Naive thymus-derived CD4-positive, alpha-beta T cell (primary cell): ENCODE measurements at regions not wholly inside any gene's neighbourhood (a gene's known extent, or its start where the extent isn't known, plus 50 kb on each side); places are given as distances from the start of the nearest gene placed in this dataset.
"Not testable (repeated sequence)": the region's sequence is repeated elsewhere in the genome, so short reads cannot be mapped to it uniquely, and the experiment has no call there.

Experiments
- ATAC-seq: fragments of 150-1000 bp; cut with Tn5 transposase; 2 replicates; pipeline ENCODE4 v1.10.0; 2021; ENCODE audit warnings: mild to moderate bottlenecking, moderate library complexity
- CTCF ChIA-PET: fragments of 350-600 bp; sonication (Branson Sonifier 250); formaldehyde crosslinking; loops from one replicate; lab custom pipeline; 2021; ENCODE audit warnings: antibody characterized with exemption; lab: Charles Lee
- POLR2A ChIA-PET: fragments of 350-600 bp; sonication (Branson Sonifier 250); formaldehyde crosslinking; loops from one replicate; lab custom pipeline; 2021; ENCODE audit warnings: antibody characterized with exemption, inconsistent platforms; lab: Charles Lee
- DNase-seq, 9 donors: peaks; one replicate each; pipeline versions ENCODE4 v3.0.0 to v3.0.0-alpha.2; 2020 to 2022; ENCODE audit warnings: mixed read lengths in 1 of 9
- H3K27ac ChIP-seq: one replicate; pipeline ENCODE4 v1.7.0; 2013; ENCODE audit warnings: mild to moderate bottlenecking, low read depth, low read length, moderate library complexity
- H3K27me3 ChIP-seq, 2 donors: one replicate each; pipeline ENCODE4 v1.7.0; 2013; ENCODE audit warnings: low read length in 2 of 2, mild to moderate bottlenecking in 2 of 2, moderate library complexity in 2 of 2; ENCODE audit not compliant: control insufficient read depth in 2 of 2, insufficient read depth in 2 of 2
- H3K36me3 ChIP-seq, 3 experiments: 1 replicate in 2 of 3; 2 replicates in 1 of 3; pipeline ENCODE4 v1.7.0; 2013; ENCODE audit warnings: low read length in 3 of 3, mild to moderate bottlenecking in 3 of 3, moderate library complexity in 1 of 3; ENCODE audit not compliant: insufficient read depth in 3 of 3, control insufficient read depth in 2 of 3
- H3K4me1 ChIP-seq, 2 donors: one replicate each; pipeline ENCODE4 v1.7.0; 2013; ENCODE audit warnings: low read length in 2 of 2, mild to moderate bottlenecking in 2 of 2, moderate library complexity in 1 of 2; ENCODE audit not compliant: control insufficient read depth in 2 of 2, insufficient read depth in 2 of 2
- H3K4me3 ChIP-seq: 2 replicates; pipeline ENCODE4 v1.7.0; 2013; ENCODE audit warnings: mild to moderate bottlenecking, low read length
- H3K9me3 ChIP-seq, 3 experiments: 1 replicate in 2 of 3; 2 replicates in 1 of 3; pipeline ENCODE4 v1.7.0; 2013; ENCODE audit warnings: low read length in 3 of 3; ENCODE audit not compliant: control insufficient read depth in 2 of 3
- H3K27ac Mint-ChIP-seq, 9 donors: one replicate each; pipeline ENCODE4 v1.8.0; 2020 to 2022; ENCODE audit warnings: mixed read lengths in 9 of 9, mild to moderate bottlenecking in 8 of 9, moderate library complexity in 5 of 9, inconsistent platforms in 2 of 9
- H3K27me3 Mint-ChIP-seq, 5 donors: one replicate each; pipeline ENCODE4 v1.8.0; 2021 to 2022; ENCODE audit warnings: mixed read lengths in 5 of 5, mild to moderate bottlenecking in 1 of 5
- H3K36me3 Mint-ChIP-seq, 5 donors: one replicate each; pipeline ENCODE4 v1.8.0; 2020 to 2022; ENCODE audit warnings: mixed read lengths in 5 of 5, mild to moderate bottlenecking in 3 of 5, inconsistent platforms in 1 of 5
- H3K4me1 Mint-ChIP-seq, 7 donors: one replicate each; pipeline ENCODE4 v1.8.0; 2020 to 2022; ENCODE audit warnings: mixed read lengths in 7 of 7, mild to moderate bottlenecking in 3 of 7, inconsistent platforms in 1 of 7
- H3K4me3 Mint-ChIP-seq, 10 donors: one replicate each; pipeline ENCODE4 v1.8.0; 2020 to 2022; ENCODE audit warnings: mild to moderate bottlenecking in 10 of 10, mixed read lengths in 10 of 10, moderate library complexity in 6 of 10, inconsistent platforms in 2 of 10
- H3K9me3 Mint-ChIP-seq, 11 donors: one replicate each; pipeline ENCODE4 v1.8.0; 2020 to 2022; ENCODE audit warnings: mixed read lengths in 11 of 11, mild to moderate bottlenecking in 4 of 11, inconsistent platforms in 1 of 11, moderate library complexity in 1 of 11
- intact Hi-C, 2 donors: fragments of 100-400 bp; cut with micrococcal nuclease; formaldehyde crosslinking; loops; one replicate each; pipeline ENCODE4 v1.15.1; 2023

DNA sequence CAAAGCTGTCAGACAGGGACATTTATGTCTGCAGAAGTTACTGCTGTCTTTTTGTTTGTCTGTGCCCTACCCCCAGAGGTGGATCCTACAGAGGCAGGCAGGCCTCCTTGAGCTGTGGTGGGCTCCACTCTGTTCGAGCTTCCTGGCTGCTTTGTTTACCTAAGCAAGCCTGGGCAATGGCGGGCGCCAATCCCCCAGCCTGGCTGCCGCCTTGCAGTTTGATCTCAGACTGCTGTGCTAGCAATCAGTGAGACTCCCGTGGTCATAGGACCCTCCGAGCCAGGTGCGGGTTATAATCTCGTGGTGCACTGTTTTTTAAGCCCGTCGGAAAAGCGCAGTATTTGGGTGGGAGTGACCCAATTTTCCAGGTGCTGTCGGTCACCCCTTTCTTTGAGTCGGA lies 580.9 kb downstream of the FLRT2 start:
- H3K4me3 ChIP-seq, ATAC-seq, H3K9me3 ChIP-seq, H3K27ac Mint-ChIP-seq, DNase-seq, H3K27me3 ChIP-seq, intact Hi-C loops, H3K27me3 Mint-ChIP-seq, H3K36me3 ChIP-seq, CTCF ChIA-PET, POLR2A ChIA-PET, H3K4me1 Mint-ChIP-seq, H3K27ac ChIP-seq, H3K4me3 Mint-ChIP-seq, H3K4me1 ChIP-seq: not testable (repeated sequence)
- H3K36me3 Mint-ChIP-seq: peaks cover 0 to 34% (median 19%) of the 10 kb centered on the region in 5 donors
- H3K9me3 Mint-ChIP-seq: peaks cover 8 to 39% (median 13%) of the 10 kb centered on the region in 11 donors

DNA sequence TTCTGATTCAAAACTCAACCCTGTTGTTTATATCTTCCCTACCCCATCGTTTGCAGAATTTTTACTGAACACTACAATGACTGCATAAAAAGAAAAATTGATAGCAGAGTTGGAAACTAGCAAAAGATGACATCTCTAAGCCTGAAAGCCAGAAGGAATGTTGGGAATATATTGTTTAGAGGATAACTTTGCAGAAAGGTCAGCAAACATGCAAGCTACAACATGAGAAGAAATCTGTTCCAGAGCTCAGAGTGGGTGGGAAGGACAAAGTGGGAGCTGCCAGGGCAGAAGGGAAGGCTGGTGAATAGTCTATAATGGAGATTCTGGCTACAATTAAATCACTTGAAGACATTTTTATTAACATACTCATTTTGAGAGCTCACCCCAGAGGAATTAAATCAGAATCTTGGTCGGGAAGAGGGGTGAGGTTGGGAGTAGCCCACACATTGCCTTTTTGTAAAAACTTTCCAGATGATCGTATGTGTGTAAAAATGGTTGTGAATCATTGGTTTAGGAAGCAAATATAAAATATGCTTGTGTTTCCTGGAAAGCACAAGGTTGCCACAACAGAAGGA lies 574.8 kb downstream of the FLRT2 start:
- Histone ChIP-seq H3K27ac (no peak overlapping the region), H3K36me3 (no peaks in the 10 kb centered on the region), H3K4me3 (no peak overlapping the region), H3K4me1 (no peaks in the 10 kb centered on the region), H3K27me3 (no peaks in the 10 kb centered on the region), H3K9me3 (no peaks in the 10 kb centered on the region)
- DNase-seq (no peak), ATAC-seq (no peak)
- ChIA-PET POLR2A (no interaction called here), CTCF (no interaction called here)
- H3K4me1 Mint-ChIP-seq: peaks cover 0 to 2% (median 0%) of the 10 kb centered on the region in 7 donors
- H3K9me3 Mint-ChIP-seq: peaks cover 3 to 40% (median 20%) of the 10 kb centered on the region in 11 donors
- peaks cover 0 to 30% (median 16%) of the 10 kb centered on the region in 5 donors for H3K36me3 Mint-ChIP-seq
- intact Hi-C loops: no loop called here
- H3K27ac Mint-ChIP-seq: no peak overlapping the region
- H3K4me3 Mint-ChIP-seq: no peak overlapping the region
- no peaks in the 10 kb centered on the region for H3K27me3 Mint-ChIP-seq

DNA sequence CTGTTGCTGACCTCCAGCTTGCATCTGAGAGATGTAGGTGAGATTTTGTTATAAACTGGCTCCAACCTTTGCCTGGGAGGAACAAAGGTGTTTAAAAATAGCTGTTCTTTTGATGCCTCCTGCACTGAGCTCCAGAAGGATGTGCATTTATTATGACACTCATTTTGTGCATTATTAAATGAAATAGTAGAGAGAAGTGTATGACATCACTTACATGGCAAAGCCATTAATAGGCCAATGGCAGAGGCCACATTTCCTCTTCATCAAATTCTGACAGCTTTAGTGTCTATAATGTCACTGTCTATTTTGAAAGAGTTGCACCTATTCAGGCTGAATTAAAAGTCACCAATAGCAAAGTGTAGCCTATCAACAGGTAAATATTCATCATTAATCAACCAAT lies 564.6 kb downstream of the FLRT2 start:
- POLR2A ChIA-PET: no interaction called here
- no peak for ATAC-seq
- no peak overlapping the region for H3K4me3 ChIP-seq
- H3K36me3 ChIP-seq: no peaks in the 10 kb centered on the region
- no peak for DNase-seq
- H3K4me1 ChIP-seq: no peaks in the 10 kb centered on the region
- intact Hi-C loops: no loop called here
- no peak overlapping the region for H3K27ac Mint-ChIP-seq
- peaks cover 2 to 32% (median 23%) of the 10 kb centered on the region in 5 donors for H3K36me3 Mint-ChIP-seq
- peaks cover 3 to 26% (median 9%) of the 10 kb centered on the region in 11 donors for H3K9me3 Mint-ChIP-seq
- no peak overlapping the region for H3K4me3 Mint-ChIP-seq
- no peaks in the 10 kb centered on the region for H3K27me3 Mint-ChIP-seq
- peaks cover 0 to 14% (median 8%) of the 10 kb centered on the region in 7 donors for H3K4me1 Mint-ChIP-seq
- no peaks in the 10 kb centered on the region for H3K9me3 ChIP-seq
- no peaks in the 10 kb centered on the region for H3K27me3 ChIP-seq
- CTCF ChIA-PET: no interaction called here
- no peak overlapping the region for H3K27ac ChIP-seq

DNA sequence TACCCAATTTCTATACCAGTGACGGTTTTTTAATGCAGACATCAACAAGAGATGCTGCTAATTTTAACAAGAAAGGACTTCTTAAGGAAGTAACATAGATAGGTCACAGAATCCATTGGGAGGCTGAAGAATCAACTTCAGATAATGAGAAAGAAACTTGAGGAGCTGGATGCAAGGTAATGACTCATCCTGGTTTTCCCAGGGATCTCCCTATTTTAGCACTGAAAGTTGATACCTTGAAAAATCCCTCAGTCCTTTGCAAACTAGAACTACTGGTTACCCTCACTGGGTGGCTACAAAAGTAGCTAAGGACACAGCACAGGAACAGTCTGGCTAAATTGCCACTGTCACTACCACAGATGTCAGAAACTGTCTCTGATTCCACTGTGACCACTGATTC lies 561.9 kb downstream of the FLRT2 start:
- no peaks in the 10 kb centered on the region for H3K9me3 ChIP-seq

DNA sequence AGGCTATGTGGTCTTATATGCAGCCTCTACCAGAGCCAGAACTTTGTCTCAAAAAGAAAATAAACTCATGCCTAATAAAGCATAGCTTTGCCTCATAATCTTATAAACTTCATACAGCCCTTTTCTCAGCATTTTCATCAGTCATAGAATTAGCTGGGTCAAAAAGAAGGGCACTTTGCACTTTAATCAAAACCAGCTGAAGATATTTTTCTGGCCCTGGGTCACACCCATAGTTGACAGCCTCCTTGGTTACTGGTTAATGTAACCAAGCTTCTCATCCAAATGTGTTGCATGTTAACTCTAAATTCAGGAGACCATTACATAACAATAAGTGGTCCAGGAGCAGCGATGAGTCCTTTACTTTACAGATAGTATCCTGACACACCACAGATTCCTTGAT lies 558.2 kb downstream of the FLRT2 start:
- ATAC-seq: no peak
- intact Hi-C loops: no loop called here
- CTCF ChIA-PET: no interaction called here

More for the DNA sequence above, 561.9 kb downstream of the FLRT2 start:
- Mint-ChIP-seq H3K27ac (no peak overlapping the region), H3K9me3 (peaks cover 3 to 21% (median 5%) of the 10 kb centered on the region in 11 donors), H3K4me3 (no peak overlapping the region), H3K27me3 (no peaks in the 10 kb centered on the region), H3K4me1 (peaks cover 0 to 14% (median 8%) of the 10 kb centered on the region in 7 donors), H3K36me3 (peaks cover 2 to 31% (median 27%) of the 10 kb centered on the region in 5 donors)
- no peaks in the 10 kb centered on the region for H3K36me3 ChIP-seq
- POLR2A ChIA-PET: no interaction called here
- intact Hi-C loops: no loop called here
- no peak for ATAC-seq
- CTCF ChIA-PET: no interaction called here
- H3K27ac ChIP-seq: no peak overlapping the region
- no peak overlapping the region for H3K4me3 ChIP-seq
- H3K27me3 ChIP-seq: no peaks in the 10 kb centered on the region
- H3K4me1 ChIP-seq: no peaks in the 10 kb centered on the region
- no peak for DNase-seq

DNA sequence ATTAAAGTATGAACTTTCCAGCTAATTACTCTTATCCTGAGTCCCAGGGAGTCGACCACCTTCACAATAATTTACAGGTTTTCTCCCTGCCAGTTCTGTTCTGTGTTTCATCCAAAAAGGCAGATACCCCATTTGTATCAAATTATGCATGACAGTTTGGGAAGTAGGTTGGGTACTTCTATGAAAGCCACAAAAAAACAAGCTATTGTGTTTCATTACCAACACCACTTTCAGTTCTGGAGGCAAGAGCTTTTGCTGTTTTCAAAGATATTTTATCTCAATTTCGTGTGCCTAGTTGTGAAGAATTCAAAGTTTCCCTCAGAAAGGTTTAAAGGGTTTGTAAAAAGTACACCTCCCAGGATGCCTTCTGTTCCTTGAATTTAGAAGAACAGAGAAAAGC lies 557.4 kb downstream of the FLRT2 start:
- Histone ChIP-seq H3K27me3 (no peaks in the 10 kb centered on the region), H3K4me1 (no peaks in the 10 kb centered on the region), H3K4me3 (no peak overlapping the region), H3K9me3 (no peaks in the 10 kb centered on the region), H3K36me3 (no peaks in the 10 kb centered on the region), H3K27ac (no peak overlapping the region)
- H3K36me3 Mint-ChIP-seq: peaks cover 0 to 30% (median 16%) of the 10 kb centered on the region in 5 donors
- ATAC-seq (no peak), DNase-seq (no peak)
- ChIA-PET CTCF (no interaction called here), POLR2A (no interaction called here)
- no peak overlapping the region for H3K27ac Mint-ChIP-seq
- H3K4me3 Mint-ChIP-seq: no peak overlapping the region
- intact Hi-C loops: no loop called here
- H3K9me3 Mint-ChIP-seq: peaks cover 0 to 13% (median 3%) of the 10 kb centered on the region in 11 donors
- peaks cover 0 to 2% (median 0%) of the 10 kb centered on the region in 7 donors for H3K4me1 Mint-ChIP-seq
- H3K27me3 Mint-ChIP-seq: no peaks in the 10 kb centered on the region

More for the DNA sequence above, 558.2 kb downstream of the FLRT2 start:
- Histone ChIP-seq H3K4me3 (no peak overlapping the region), H3K4me1 (no peaks in the 10 kb centered on the region), H3K27me3 (no peaks in the 10 kb centered on the region), H3K9me3 (no peaks in the 10 kb centered on the region), H3K27ac (no peak overlapping the region), H3K36me3 (no peaks in the 10 kb centered on the region)
- peaks cover 0 to 5% (median 0%) of the 10 kb centered on the region in 7 donors for H3K4me1 Mint-ChIP-seq
- no peak overlapping the region for H3K4me3 Mint-ChIP-seq
- peaks cover 0 to 16% (median 6%) of the 10 kb centered on the region in 11 donors for H3K9me3 Mint-ChIP-seq
- no peak overlapping the region for H3K27ac Mint-ChIP-seq
- peaks cover 0 to 32% (median 20%) of the 10 kb centered on the region in 5 donors for H3K36me3 Mint-ChIP-seq
- H3K27me3 Mint-ChIP-seq: no peaks in the 10 kb centered on the region
- POLR2A ChIA-PET: no interaction called here
- no peak for DNase-seq

DNA sequence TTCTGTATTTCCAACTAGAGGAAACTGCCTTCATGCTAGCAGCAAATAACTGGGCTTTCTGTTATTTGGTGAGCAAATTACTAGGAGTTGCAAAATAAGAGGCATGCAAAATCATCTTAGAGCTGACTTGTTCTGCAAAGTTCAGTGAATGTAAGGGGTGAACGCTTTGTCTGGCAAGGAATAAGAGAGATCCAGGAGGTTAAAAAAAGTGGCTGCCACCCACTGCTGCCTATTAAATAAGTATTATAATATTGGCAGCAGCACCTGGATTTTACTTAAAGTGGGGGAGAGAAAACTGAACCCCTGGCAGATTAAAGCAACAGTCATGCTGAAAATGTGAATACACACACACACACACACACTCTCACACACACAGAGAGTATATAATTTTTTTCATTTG lies 557.0 kb downstream of the FLRT2 start:
- intact Hi-C loops: no loop called here
- H3K4me3 Mint-ChIP-seq: no peak overlapping the region
- Histone ChIP-seq H3K9me3 (no peaks in the 10 kb centered on the region), H3K27ac (no peak overlapping the region), H3K27me3 (no peaks in the 10 kb centered on the region), H3K4me1 (no peaks in the 10 kb centered on the region), H3K36me3 (no peaks in the 10 kb centered on the region), H3K4me3 (no peak overlapping the region)
- ATAC-seq (no peak), DNase-seq (no peak)
- peaks cover 0 to 13% (median 4%) of the 10 kb centered on the region in 11 donors for H3K9me3 Mint-ChIP-seq
- H3K27me3 Mint-ChIP-seq: no peaks in the 10 kb centered on the region
- H3K4me1 Mint-ChIP-seq: peaks cover 0 to 2% (median 0%) of the 10 kb centered on the region in 7 donors
- H3K27ac Mint-ChIP-seq: no peak overlapping the region
- H3K36me3 Mint-ChIP-seq: peaks cover 0 to 28% (median 16%) of the 10 kb centered on the region in 5 donors
- ChIA-PET CTCF (no interaction called here), POLR2A (no interaction called here)
